NCI-H82 treated with DMSO at 0.1 percent for 48 hours (cell line): ENCODE measurements at regions not wholly inside any gene's neighbourhood (a gene's known extent, or its start where the extent isn't known, plus 50 kb on each side); places are given as distances from the start of the nearest gene placed in this dataset.

ENCODE experiments used
- DNase-seq: peaks from one replicate; lab custom pipeline; 2025; ENCODE audit not compliant: unreplicated experiment; lab: John Stamatoyannopoulos, UW

GRCh38 chr7:131197920-131198615 lies 129.6 kb upstream of the MKLN1 start:
- DNase-seq = no peak

- DNase-seq = no peak
These were observed 125.2 kb upstream of the MKLN1 start for GRCh38 chr7:131202451-131202850.

GRCh38 chr7:131203291-131203976 lies 124.2 kb upstream of the MKLN1 start:
- no peak for DNase-seq

GRCh38 chr7:131208777-131209176 lies 118.9 kb upstream of the MKLN1 start:
- DNase-seq = no peak

DNA sequence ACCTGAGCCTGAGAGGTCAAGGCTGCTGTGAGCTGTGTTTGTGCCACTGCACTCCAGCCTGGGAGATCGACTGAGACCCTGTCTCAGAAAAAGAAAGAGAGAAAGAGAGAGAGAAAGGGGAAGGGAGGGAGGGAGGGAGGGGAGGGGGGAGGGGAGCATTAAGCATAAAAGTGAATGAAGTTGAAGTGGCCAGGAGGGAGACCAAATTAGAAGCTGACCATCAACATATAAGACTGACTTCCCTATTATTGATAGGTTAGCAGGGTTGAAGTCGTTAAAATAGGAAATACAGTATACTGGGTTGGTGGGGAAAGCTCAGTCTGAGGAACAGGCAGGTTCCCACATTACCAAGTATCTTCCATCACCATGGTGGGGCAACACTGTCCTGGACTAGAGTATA lies 117.1 kb upstream of the MKLN1 start:
- DNase-seq = no peak

DNA sequence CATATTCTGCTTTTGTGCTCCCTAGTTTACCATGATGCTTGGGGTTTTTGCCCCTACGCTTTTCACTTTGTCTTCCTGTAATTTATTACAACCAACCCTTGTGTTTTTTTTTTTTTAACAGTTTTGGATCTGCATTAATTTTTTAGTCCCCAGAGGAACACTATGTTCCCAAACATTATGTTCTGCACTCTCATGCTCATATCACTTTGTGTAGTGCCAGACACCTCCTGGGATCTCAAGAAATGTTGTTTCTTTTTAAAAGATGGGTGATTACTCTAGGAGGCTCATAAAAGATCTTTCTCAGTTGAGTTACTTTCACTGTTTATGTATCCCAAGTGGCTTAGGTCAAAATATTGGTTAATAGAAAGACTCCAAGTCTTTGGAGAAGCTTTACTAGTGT lies 116.2 kb upstream of the MKLN1 start:
- DNase-seq = no peak

DNA sequence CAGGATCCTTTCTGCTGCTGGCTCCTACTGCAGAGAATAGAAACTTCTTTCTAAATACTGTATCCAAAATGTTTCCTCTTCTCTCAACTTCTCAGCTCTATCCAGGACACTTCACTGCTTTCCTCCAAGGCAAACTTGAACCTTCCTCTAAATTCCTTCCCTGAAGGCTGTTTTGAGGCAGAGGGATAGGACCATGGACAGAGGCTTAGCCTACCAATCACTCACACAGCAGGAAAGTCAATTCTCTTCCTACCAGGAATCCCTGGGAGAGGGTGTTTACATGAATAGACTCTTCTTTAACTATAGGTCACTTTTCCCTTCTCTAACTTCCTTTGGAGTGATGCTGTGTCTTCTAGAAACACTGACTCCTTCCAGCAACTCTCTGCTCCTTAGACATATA lies 115.6 kb upstream of the MKLN1 start:
- DNase-seq = no peak

GRCh38 chr7:131218727-131219128 lies 108.9 kb upstream of the MKLN1 start:
- DNase-seq = no peak

DNA sequence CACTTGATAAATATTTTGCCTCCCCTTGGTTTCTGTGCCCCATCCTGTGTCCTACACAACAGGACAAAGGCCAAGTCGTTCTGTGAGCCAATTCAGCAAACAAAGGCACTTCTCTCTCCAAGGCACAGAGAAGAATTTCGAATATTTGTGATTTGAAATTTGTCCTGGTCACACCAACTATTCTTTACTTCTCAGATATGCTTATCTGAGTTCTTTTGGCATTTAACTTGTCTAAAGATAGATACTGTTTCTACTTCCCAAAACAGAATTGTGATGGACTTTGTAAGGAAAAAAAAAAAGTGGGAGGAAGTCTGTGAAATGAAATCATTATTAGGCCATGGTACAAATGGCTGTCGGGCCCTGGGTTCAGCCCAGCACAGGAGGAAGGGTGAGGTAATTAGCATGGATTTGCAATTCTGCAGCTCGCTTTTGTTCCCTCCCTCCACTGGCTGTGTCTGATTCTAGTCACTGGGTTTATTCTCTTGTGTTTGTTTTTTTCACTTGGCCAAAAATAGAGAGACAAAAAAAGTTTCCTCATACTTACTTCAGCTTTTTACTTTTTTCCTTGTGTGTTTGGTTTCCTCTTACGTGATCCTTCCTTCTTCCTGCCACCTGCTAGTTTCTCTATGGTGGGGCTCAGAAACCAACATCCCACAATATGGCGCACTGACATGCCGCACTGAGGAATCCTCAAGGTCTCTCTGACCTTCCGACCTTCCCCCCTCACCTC lies 108.2 kb upstream of the MKLN1 start:
- no peak for DNase-seq

DNA sequence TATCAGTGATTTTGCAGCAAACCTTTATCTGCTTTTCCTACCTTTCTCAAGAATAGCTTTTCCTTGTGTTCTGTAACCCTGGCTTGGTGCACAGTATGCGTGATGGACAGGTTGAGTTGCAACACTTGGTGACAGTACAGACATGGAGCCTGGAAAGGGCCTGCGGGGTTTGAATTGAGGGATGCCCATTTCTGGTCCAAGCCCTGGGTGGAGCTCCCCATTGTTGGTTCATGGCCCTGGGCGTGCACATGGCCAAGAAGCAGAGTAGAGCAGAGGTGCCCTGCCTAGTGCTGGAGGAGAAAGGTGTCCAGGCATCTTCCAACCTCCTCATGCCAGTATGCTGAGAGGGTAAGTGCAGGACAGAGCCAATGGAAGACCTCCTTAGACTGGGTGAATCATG lies 106.6 kb upstream of the MKLN1 start:
- no peak for DNase-seq

DNA sequence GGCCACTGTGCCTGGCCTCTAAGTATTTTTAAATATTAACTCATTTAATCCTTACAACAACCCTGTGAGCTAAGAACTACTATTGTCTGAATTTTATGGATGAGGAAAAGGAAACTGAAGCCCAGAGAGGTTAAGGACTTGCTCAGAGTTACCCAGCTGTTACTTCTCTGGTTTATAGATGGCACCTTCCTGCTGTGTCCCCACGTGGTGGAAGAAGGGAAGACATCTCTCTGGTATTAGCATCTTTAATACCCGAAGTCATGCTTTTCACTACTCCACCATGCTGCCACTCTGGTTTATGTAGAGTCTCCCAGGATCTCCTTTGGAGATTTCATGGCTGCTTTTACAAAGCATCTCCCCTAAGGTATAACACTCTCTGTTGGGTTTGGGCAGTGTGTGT lies 105.5 kb upstream of the MKLN1 start:
- DNase-seq = no peak

DNA sequence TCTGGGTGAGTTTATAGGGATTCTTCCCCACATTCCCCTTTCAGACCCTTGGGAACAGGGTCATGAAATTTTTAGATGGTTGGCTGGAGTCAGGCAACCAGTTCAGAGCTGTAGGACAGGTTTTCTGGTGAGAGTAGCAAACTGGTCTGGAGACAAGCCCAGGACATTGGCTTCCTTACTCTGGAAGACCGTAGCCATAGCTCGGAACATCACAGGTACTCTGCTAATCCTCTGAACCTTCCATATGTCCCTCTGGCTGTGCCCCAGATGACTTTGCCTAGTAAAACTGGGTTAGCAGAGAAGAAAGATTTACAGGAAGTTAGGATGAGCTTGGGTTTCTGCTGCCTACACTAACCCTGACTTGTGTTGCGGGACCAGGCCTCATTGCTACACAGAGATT lies 104.5 kb upstream of the MKLN1 start:
- DNase-seq = no peak

- no peak for DNase-seq
These were observed 102.7 kb upstream of the MKLN1 start for GRCh38 chr7:131224996-131225395.

DNA sequence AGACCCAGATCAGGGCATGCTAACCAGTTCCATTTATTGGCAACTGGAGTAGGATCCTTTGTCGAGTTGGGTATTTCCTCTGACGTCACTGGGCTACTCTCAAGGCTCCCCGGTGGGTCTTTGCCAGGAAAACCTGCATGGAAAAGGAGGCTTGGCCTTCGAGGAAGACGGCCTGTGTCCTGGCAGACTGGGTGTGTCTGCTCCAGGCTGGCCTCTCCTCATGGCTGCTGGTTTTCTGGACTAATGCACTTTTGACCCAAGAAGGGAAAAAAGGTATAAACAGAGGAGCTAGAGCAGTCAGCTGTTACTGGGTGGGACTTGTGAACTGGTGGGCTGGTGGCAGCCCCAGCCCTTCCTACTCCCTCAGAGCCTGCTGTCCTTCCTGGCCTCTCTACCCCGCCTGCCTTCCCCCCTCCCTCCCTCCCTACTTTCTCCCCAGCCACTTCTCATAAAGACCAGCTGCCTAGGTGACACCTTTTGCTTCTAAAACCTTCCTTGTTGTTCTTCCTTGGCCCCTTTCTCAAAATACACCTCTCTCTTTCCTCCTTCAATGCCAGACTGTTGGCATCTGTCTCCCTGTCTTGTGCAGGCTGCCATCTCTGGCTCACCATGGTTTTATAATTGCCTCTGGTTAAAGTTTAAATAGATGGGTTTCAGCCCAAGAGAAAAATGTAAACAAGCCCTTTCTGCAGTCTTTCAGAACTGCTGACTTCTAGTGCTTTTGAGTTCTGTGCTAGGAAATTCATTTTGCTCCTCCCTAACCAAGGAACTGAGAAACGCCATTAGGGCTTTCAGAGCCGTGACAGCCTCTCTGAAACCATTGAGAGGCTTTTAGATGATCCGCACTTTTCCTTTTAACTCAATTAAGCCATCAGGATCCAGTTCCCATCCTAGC lies 101.8 kb upstream of the MKLN1 start:
- DNase-seq = no peak

DNA sequence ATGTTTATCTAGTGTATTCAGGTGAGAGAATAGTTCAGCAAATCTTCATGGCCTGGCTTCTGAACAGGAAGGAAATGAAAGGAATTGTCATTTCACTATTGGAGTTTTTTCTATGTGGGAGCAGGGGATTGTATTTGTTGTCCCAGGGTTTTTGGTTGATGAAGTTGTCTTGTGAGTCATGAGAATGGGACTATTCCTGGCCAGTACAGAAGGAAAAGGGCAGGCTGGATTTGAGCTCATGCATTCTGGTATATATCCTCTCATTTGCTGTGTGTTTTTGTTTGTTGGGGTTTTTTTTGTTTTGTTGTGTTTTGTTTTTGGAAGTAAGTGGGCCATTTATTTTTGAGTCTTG lies 101.2 kb upstream of the MKLN1 start:
- DNase-seq = no peak

DNA sequence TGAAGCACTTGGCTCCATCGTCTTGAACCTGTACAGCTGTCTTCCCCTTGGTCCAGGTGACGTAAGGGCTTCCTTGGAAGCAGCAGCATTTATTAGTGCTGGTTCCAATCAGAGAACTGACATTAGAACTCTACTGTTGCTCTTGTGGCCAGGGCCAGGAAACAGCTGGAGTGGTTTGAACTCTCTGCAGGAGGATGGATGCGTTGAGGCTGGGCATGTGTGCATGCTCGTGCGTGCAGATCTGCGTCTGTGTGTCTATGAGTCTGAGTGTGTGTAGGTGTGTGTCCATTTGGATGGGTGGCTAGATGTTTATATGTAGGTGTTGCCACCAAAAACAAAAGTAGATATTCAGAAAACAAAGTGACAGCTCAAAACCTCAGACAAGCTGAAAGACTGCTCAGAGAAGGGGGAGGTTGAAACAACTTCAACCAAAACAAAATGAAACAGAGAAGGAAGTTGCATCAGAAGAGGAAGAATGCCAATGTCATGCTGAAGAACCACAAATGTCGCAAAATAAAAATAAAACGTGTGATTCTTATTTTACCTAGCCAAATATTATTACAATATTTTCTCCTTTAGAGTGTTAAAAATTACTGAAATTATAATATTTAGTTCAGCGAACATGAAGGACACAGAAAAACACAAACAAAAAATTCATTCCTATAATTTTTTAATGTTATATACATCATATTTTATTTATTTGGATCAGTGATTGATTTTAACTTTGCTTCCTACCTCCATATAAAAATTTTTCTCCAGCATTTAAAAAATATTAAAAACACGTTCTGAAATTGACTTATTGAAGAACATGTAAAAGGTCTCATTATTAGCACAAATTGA lies 96.1 kb upstream of the MKLN1 start:
- no peak for DNase-seq

GRCh38 chr7:131232768-131233167 lies 94.9 kb upstream of the MKLN1 start:
- no peak for DNase-seq

- no peak for DNase-seq
These were observed 94.5 kb upstream of the MKLN1 start for GRCh38 chr7:131233193-131233592.

DNA sequence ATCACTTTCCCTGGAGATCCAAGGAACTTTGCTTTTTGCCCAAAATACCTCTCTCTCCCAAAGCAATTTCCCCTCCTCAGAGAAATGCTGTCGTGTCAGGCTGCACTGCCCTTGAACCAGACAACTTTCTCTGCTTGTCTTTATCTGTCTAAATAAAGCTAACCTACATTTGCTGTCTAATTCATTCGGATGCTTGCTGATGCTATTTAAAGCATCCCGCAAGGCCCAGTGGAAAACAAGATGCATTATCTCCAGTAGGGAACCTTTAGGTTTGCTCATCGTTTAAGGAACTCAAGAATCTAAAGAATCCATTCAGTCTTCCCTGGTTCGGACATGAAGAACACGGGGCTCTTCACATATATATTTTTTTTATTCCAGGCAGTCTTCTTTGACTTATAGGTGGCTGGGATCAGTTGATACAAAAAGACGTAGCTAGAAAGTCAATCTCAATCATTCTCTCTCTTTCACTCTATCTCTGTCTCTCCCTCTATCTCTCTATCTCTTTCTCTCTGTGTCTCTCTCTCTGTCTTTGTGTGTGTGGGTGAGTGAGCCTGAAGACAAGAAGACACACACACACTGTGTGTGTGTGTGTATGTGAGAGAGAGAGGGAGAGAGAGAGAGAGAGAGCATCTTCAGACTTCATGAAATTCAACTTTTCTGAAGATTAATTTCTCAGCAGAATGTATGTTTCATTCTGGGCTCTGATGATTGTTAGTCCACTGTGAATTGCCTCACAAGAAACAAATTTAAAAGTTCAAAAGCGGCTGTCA lies 92.8 kb upstream of the MKLN1 start:
- DNase-seq = no peak
